Activated T-cell treated with anti-CD3 and anti-CD28 coated beads, Interleukin-2, amount 50 U/mL, for 24 hours (primary cell): ENCODE measurements at regions not wholly inside any gene's neighbourhood (a gene's known extent, or its start where the extent isn't known, plus 50 kb on each side); places are given as distances from the start of the nearest gene placed in this dataset.

Experiments
- DNase-seq: peaks from one replicate; pipeline ENCODE4 v3.0.0-alpha.2; 2020
- H3K27ac Mint-ChIP-seq: 2 replicates; pipeline ENCODE4 v1.8.0; 2020; ENCODE audit warnings: mild to moderate bottlenecking, mixed read lengths
- H3K27me3 Mint-ChIP-seq: 2 replicates; pipeline ENCODE4 v1.8.0; 2020; ENCODE audit warnings: mixed read lengths
- H3K36me3 Mint-ChIP-seq: 2 replicates; pipeline ENCODE4 v1.8.0; 2020; ENCODE audit warnings: low read depth, mixed read lengths
- H3K4me1 Mint-ChIP-seq: 2 replicates; pipeline ENCODE4 v1.8.0; 2020; ENCODE audit warnings: low read depth, mixed read lengths
- H3K4me3 Mint-ChIP-seq: 2 replicates; pipeline ENCODE4 v1.8.0; 2020; ENCODE audit warnings: mild to moderate bottlenecking, moderate library complexity, mixed read lengths
- H3K9me3 Mint-ChIP-seq: 2 replicates; pipeline ENCODE4 v1.8.0; 2020; ENCODE audit warnings: mixed read lengths

GRCh38 chr2:204219196-204219595, 282.6 kb downstream of the ICOS start:
- no peaks in the 10 kb centered on the region for H3K36me3 Mint-ChIP-seq

GRCh38 chr2:204220896-204221295, 284.3 kb downstream of the ICOS start:
- Mint-ChIP-seq H3K4me1 (no peaks in the 10 kb centered on the region), H3K27ac (no peak overlapping the region), H3K27me3 (peaks cover under 1% of the 10 kb centered on the region), H3K4me3 (no peak overlapping the region), H3K9me3 (peaks cover 4% of the 10 kb centered on the region), H3K36me3 (no peaks in the 10 kb centered on the region)
- DNase-seq = no peak

More at GRCh38 chr2:204219196-204219595, 282.6 kb downstream of the ICOS start:
- no peak overlapping the region for H3K4me3 Mint-ChIP-seq
- H3K4me1 Mint-ChIP-seq = no peaks in the 10 kb centered on the region
- peaks cover 8% of the 10 kb centered on the region for H3K9me3 Mint-ChIP-seq
- DNase-seq = no peak
- H3K27ac Mint-ChIP-seq = no peak overlapping the region
- peaks cover 4% of the 10 kb centered on the region for H3K27me3 Mint-ChIP-seq

GRCh38 chr2:204223046-204223445, 286.5 kb downstream of the ICOS start:
- H3K36me3 Mint-ChIP-seq = no peaks in the 10 kb centered on the region
- H3K4me1 Mint-ChIP-seq = no peaks in the 10 kb centered on the region
- H3K4me3 Mint-ChIP-seq = no peak overlapping the region
- no peak for DNase-seq
- H3K27me3 Mint-ChIP-seq = peaks cover 6% of the 10 kb centered on the region
- peaks cover 3% of the 10 kb centered on the region for H3K9me3 Mint-ChIP-seq
- no peak overlapping the region for H3K27ac Mint-ChIP-seq

- Mint-ChIP-seq H3K4me3 (no peak overlapping the region), H3K27me3 (peaks cover 11% of the 10 kb centered on the region), H3K27ac (no peak overlapping the region), H3K9me3 (peaks cover under 1% of the 10 kb centered on the region), H3K36me3 (no peaks in the 10 kb centered on the region), H3K4me1 (no peaks in the 10 kb centered on the region)
- DNase-seq = no peak
Measured at GRCh38 chr2:204223544-204223943, 287.0 kb downstream of the ICOS start.

DNA sequence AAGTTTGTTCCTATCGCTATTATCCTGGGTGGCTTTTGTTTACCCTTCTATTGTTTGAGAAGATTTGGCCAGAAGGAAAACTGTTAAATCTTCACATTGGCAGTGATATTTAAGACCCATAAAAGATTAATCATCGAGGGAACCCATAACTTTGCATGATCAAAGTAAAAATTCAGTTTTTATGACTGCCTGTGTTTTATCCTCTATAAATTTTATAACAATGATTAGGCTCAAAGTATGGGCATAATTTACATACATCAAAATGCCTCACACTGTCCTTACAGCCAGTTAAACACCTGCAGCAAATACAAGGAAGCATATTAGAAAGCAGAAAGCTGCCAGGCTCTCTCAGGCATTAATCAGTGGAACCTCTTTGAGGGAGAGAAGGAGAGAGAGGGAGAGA, 289.1 kb downstream of the ICOS start:
- DNase-seq = no peak
- Mint-ChIP-seq H3K9me3 (no peaks in the 10 kb centered on the region), H3K27me3 (peaks cover 14% of the 10 kb centered on the region), H3K36me3 (no peaks in the 10 kb centered on the region), H3K4me1 (no peaks in the 10 kb centered on the region), H3K27ac (no peak overlapping the region), H3K4me3 (no peak overlapping the region)

DNA sequence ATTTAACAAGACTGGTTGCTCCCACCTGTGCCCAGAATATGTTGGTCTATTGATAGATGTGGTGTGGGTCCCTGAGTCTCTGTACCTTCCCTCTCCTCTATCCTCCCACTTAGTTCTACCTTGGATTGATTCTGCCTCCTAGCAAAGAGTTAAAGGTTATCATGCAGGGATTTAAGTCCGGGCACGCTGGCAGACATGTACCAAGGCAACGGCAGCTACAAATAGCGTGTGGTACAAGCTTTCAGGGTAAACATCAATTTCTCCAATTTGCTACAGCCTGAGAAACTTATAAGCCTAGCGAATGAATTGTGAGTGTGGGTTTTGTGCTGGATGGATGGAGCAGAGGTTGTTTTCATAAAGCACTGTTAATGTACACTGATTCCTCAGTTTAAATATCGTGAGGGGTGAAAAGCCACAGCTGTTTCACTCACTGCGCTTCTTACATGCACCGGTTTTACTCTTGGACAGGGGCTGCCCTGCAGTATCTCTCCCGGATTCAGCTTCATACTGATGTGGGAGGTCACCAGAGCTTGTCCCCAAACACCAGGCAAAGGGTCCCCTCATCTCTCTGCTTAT, 289.8 kb downstream of the ICOS start:
- Mint-ChIP-seq H3K9me3 (no peaks in the 10 kb centered on the region), H3K27me3 (peaks cover 14% of the 10 kb centered on the region), H3K27ac (no peak overlapping the region), H3K4me3 (no peak overlapping the region), H3K36me3 (no peaks in the 10 kb centered on the region), H3K4me1 (no peaks in the 10 kb centered on the region)
- DNase-seq = no peak

DNA sequence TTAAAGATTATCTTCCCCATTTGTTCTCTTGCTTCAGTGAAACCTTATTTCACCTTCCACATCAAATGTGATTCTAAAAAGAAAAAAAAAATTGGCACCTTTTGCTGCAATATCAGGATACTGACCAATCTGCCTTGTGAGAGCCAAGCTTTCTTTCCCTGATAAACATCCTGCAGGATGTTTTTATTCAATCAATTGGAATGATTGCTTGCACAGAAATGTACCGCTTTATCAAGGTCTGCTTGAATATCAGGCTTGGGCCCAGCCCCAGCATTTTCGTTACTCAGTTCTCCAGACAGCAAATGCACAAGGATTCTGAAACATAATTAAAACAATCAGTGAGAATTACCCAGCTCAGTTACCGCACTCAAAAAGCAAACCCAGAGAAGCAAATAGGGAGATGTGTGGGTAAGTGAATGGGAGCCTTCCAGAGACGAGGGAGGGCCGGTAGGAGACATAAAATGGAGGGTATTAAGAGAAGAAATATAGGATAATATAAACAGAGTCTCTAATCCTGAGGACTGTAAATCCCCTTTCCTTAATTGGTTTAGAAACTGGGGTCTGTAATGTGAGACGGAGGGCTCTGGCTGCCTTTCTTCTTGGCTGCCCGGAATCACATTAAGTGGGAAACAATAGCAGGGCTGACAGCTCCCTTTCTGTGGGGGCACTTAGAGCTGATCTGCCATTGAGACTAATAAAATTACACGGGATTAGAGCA, 291.8 kb downstream of the ICOS start:
- Mint-ChIP-seq H3K4me3 (no peak overlapping the region), H3K4me1 (no peaks in the 10 kb centered on the region), H3K9me3 (no peaks in the 10 kb centered on the region), H3K27ac (no peak overlapping the region), H3K36me3 (no peaks in the 10 kb centered on the region), H3K27me3 (peaks cover 14% of the 10 kb centered on the region)
- no peak for DNase-seq

DNA sequence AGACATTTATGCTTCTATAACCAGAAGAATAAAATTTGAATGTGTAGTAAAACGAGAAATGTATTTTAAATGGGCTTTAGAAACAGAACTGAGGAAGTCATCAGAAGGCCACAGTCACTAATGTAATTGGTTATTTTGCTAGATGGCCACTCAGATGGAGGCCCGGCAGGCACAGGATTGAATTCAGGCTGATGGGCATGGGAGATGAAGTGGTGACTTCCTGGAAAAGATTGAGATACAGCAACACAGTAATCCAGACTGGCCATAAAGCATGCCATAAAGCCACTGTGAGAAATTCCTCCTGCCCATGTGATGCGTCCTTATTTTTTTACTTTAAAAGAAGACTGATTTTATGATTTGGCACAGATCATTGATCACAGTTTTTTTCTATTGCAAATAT, 297.7 kb downstream of the ICOS start:
- Mint-ChIP-seq H3K4me1 (no peaks in the 10 kb centered on the region), H3K27me3 (peaks cover 7% of the 10 kb centered on the region), H3K27ac (no peak overlapping the region), H3K9me3 (no peaks in the 10 kb centered on the region), H3K36me3 (no peaks in the 10 kb centered on the region), H3K4me3 (no peak overlapping the region)
- no peak for DNase-seq

DNA sequence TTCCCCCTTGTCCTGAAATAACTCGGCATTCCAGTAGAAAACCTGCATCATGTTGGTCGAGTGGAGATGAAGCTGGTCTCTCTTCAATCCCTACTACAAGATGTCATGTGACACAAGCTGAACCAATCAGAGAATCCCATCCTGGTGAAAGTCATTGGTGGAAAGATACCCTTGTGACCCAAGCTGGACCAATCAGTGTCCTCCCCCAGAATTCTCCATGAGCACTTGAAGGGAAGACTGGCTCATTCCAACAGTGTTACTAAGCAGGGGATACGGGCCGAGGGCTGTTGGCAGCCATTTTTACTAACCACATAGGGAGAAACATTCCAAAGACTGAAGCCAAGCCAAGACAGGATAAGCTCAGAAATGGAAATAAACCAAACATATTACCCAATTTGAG, 298.3 kb downstream of the ICOS start:
- DNase-seq = no peak
- H3K27ac Mint-ChIP-seq = no peak overlapping the region
- H3K4me1 Mint-ChIP-seq = no peaks in the 10 kb centered on the region
- peaks cover 7% of the 10 kb centered on the region for H3K27me3 Mint-ChIP-seq
- H3K9me3 Mint-ChIP-seq = no peaks in the 10 kb centered on the region
- H3K4me3 Mint-ChIP-seq = no peak overlapping the region
- no peaks in the 10 kb centered on the region for H3K36me3 Mint-ChIP-seq

- no peak overlapping the region for H3K27ac Mint-ChIP-seq
- H3K27me3 Mint-ChIP-seq = peaks cover 7% of the 10 kb centered on the region
- peaks cover under 1% of the 10 kb centered on the region for H3K4me1 Mint-ChIP-seq
- DNase-seq = no peak
- no peaks in the 10 kb centered on the region for H3K36me3 Mint-ChIP-seq
- no peak overlapping the region for H3K4me3 Mint-ChIP-seq
- no peaks in the 10 kb centered on the region for H3K9me3 Mint-ChIP-seq
Measured at GRCh38 chr2:204237416-204237815, 300.9 kb downstream of the ICOS start.

DNA sequence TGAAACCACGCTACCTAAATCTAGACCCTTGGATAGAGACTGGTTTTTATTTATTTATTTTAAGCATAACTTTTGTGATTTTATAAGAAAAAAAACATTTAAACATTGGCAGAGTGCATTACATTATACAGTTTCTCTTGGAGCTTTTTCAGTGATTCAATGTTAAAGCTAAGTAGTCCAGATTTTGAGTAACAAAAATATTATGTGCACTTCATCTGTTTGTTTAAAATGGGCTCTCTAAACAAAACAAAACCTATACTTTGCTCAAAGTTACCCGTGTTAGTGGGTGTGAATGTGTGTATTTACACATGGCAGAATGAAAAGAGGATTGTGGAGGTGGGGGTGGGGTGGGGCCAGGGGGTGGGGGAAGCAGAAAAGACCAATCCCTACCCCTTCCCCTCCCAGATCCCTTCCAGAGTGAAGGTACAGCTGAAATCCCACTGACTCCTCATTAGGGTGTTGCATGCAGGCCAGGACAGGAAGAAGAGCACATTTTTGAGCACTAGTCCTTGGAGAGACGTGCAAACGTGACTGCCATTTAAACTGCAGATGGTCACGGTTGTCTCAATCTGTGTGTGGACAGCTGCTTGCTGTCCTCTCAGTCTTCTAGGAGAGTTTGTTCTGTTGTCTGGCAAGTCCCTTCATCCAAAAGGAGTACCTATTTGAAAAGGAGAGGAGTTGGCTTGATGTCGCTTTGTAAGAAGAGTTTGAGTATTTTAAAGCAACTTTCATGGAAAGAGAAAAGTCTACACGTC, 303.0 kb downstream of the ICOS start:
- Mint-ChIP-seq H3K9me3 (no peaks in the 10 kb centered on the region), H3K36me3 (no peaks in the 10 kb centered on the region), H3K27ac (no peak overlapping the region), H3K27me3 (peaks cover 7% of the 10 kb centered on the region), H3K4me1 (peaks cover 11% of the 10 kb centered on the region), H3K4me3 (no peak overlapping the region)
- DNase-seq = no peak

DNA sequence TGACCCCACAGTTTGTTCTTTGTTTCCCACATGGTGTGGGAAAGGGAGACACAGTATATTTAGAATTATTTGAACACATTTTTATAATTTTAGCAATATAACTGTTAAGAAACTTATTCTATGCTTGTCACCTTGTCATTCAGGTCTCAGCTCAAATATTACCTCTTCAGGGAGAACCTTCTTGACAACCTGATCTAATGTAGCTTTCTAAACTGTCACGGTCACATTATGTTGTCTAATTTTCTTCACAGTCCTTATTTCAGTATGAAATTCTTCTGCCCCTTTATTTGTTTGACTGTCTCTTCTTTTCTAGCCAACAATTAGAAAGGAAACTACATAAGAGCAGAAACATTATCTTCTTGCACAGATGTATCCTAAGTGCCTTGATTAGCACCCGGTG, 304.3 kb upstream of the PARD3B start:
- Mint-ChIP-seq H3K36me3 (no peaks in the 10 kb centered on the region), H3K27ac (no peak overlapping the region), H3K9me3 (no peaks in the 10 kb centered on the region), H3K27me3 (peaks cover 7% of the 10 kb centered on the region), H3K4me1 (peaks cover 11% of the 10 kb centered on the region), H3K4me3 (no peak overlapping the region)
- DNase-seq = no peak

- H3K4me3 Mint-ChIP-seq = no peak overlapping the region
- H3K9me3 Mint-ChIP-seq = no peaks in the 10 kb centered on the region
- DNase-seq = no peak
- H3K27ac Mint-ChIP-seq = no peak overlapping the region
- no peaks in the 10 kb centered on the region for H3K4me1 Mint-ChIP-seq
- peaks cover 14% of the 10 kb centered on the region for H3K27me3 Mint-ChIP-seq
- H3K36me3 Mint-ChIP-seq = no peaks in the 10 kb centered on the region
Measured at GRCh38 chr2:204249437-204249836, 295.8 kb upstream of the PARD3B start.

DNA sequence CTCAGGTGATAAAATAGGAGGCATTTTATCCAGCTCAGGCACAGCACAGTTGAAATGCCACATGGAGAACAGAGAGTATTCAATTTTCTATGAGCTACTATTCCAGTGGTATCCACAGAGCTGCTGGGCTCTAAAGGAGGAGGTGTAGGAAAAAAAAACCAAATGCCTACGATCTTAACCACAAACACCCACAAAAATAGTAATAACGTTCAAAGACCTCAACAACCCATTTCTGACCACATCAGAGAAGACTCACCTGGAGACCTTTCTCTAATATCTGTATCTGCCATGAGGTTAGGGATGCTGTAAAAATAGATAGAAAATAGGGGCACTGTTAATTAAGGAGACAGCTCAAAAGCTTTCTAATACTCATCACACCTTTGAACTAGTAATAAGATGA, 294.6 kb upstream of the PARD3B start:
- Mint-ChIP-seq H3K27ac (no peak overlapping the region), H3K4me1 (no peaks in the 10 kb centered on the region), H3K36me3 (no peaks in the 10 kb centered on the region), H3K27me3 (peaks cover 14% of the 10 kb centered on the region), H3K4me3 (no peak overlapping the region), H3K9me3 (no peaks in the 10 kb centered on the region)
- no peak for DNase-seq
